Esophagus squamous epithelium (tissue), 4 donors: ENCODE measurements at regions not wholly inside any gene's neighbourhood (a gene's known extent, or its start where the extent isn't known, plus 50 kb on each side); places are given as distances from the start of the nearest gene placed in this dataset.

Experiments
- CTCF ChIP-seq, 6 experiments: fragments of 450-650 bp in 4 of 6; fragments of 200-600 bp in 2 of 6; sonication (generic) in 2 of 6; IDR thresholded peaks; one replicate each; pipeline ENCODE4 v1.5.1; 2016 to 2019; ENCODE audit warnings: antibody characterized with exemption in 6 of 6, mild to moderate bottlenecking in 4 of 6, moderate library complexity in 4 of 6
- POLR2A ChIP-seq, 4 donors: fragments of 450-650 bp; IDR thresholded peaks; one replicate each; pipeline ENCODE4 v1.6.1; 2017; ENCODE audit warnings: antibody characterized with exemption in 4 of 4, mild to moderate bottlenecking in 4 of 4, moderate library complexity in 3 of 4

GRCh38 chr6:9554323-9554722 lies 860.6 kb downstream of the TFAP2A start:
- TF ChIP-seq CTCF (IDR thresholded peaks at IDR 0.05) (no peak), POLR2A (IDR thresholded peaks at IDR 0.05) (no peak)
